Adrenal gland (tissue), 9 donors: ENCODE measurements at regions not wholly inside any gene's neighbourhood (a gene's known extent, or its start where the extent isn't known, plus 50 kb on each side); places are given as distances from the start of the nearest gene placed in this dataset.

ENCODE experiments used
- DNase-seq, 7 donors: peaks; one replicate each; pipeline ENCODE4 v3.0.0-alpha.2; 2019 to 2020
- H3K27ac ChIP-seq, 5 donors: fragments of 200-600 bp; sonication (generic) in 4 of 5; 1 replicate in 3 of 5; 2 replicates in 2 of 5; pipeline versions ENCODE4 v1.5.1 to v1.8.0; 2016 to 2020; ENCODE audit warnings: mild to moderate bottlenecking in 1 of 5
- H3K27me3 ChIP-seq: fragments of 200-600 bp; 2 replicates; pipeline ENCODE4 v1.8.0; 2021
- H3K36me3 ChIP-seq, 2 donors: fragments of 200-600 bp; replicated peaks in 1 of 2; 1 replicate in 1 of 2; 2 replicates in 1 of 2; pipeline versions ENCODE4 v1.5.1 to v1.8.0; 2018 to 2022
- H3K4me1 ChIP-seq, 2 donors: fragments of 200-600 bp; replicated peaks in 1 of 2; 1 replicate in 1 of 2; 2 replicates in 1 of 2; pipeline versions ENCODE4 v1.5.1 to v1.8.0; 2018 to 2021
- H3K4me3 ChIP-seq, 4 donors: fragments of 200-600 bp; sonication (generic) in 3 of 4; one replicate each; pipeline ENCODE4 v1.5.1; 2016 to 2018
- H3K9me3 ChIP-seq, 3 donors: fragments of 200-600 bp; sonication (generic) in 1 of 3; replicated peaks in 1 of 3; 1 replicate in 2 of 3; 2 replicates in 1 of 3; pipeline versions ENCODE4 v1.5.1 to v1.8.0; 2016 to 2021
- CTCF ChIP-seq, 6 experiments: fragments of 450-650 bp in 4 of 6; fragments of 200-600 bp in 2 of 6; sonication (generic) in 1 of 6; IDR thresholded peaks; 1 replicate in 5 of 6; 2 replicates in 1 of 6; pipeline versions ENCODE4 v1.5.1 to v1.8.0; 2016 to 2021; ENCODE audit warnings: antibody characterized with exemption in 6 of 6, mild to moderate bottlenecking in 2 of 6, moderate library complexity in 1 of 6
- POLR2A ChIP-seq, 2 donors: fragments of 450-650 bp; IDR thresholded peaks; one replicate each; pipeline ENCODE4 v1.6.1; 2017; ENCODE audit warnings: antibody characterized with exemption in 2 of 2, mild to moderate bottlenecking in 2 of 2, moderate library complexity in 1 of 2
- WGBS, 4 donors: extraction: QIAGEN DNeasy Blood & Tissue Kit in 2 of 4; methylation state at CpG; one replicate each; pipeline versions ENCODE4 v1.1.5 to v1.1.7; 2013 to 2017; 5-methylcytosine and 5-hydroxymethylcytosine counted together
- intact Hi-C, 2 donors: fragments of 100-400 bp; cut with DNase I; formaldehyde crosslinking; loops; one replicate each; pipeline versions ENCODE4 v1.14.1 to v1.15.0; 2022 to 2023
- donor health status: healthy with polysubstance abuse.
- donor health status: Bipolar disorder and iron deficiency.
- donor health status: DM: yes; HTN: yes; CAD: no.
- donor health status: DM: no; HTN: no; CAD: no.
- donor health status: DM: no; HTN: no; CAD: no.

- H3K27ac ChIP-seq, result no peak overlapping the region
- intact Hi-C loops, result no loop called here
- H3K4me3 ChIP-seq, result no peak overlapping the region
- H3K4me1 ChIP-seq, result no peaks in the 10 kb centered on the region
- no peaks in the 10 kb centered on the region for H3K9me3 ChIP-seq
- TF ChIP-seq CTCF (IDR thresholded peaks at IDR 0.05) (no peak), POLR2A (IDR thresholded peaks at IDR 0.05) (no peak)
- H3K27me3 ChIP-seq, result no peaks in the 10 kb centered on the region
- 75 to 84% (median 81%) methylated on average over 5 of the region's 5 CpGs for WGBS, 4 donors
- no peaks in the 10 kb centered on the region for H3K36me3 ChIP-seq
- no peak for DNase-seq
Measured at GRCh38 chr7:24035366-24036032, 248.5 kb upstream of the NPY start.

- intact Hi-C loops, result no loop called here
- 81 to 85% (median 82%) methylated on average over 2 of the region's 2 CpGs for WGBS, 4 donors
- Histone ChIP-seq H3K4me3 (no peak overlapping the region), H3K27ac (no peak overlapping the region), H3K27me3 (no peaks in the 10 kb centered on the region), H3K4me1 (no peaks in the 10 kb centered on the region), H3K9me3 (no peaks in the 10 kb centered on the region), H3K36me3 (no peaks in the 10 kb centered on the region)
- no peak for DNase-seq
- TF ChIP-seq CTCF (IDR thresholded peaks at IDR 0.05) (no peak), POLR2A (IDR thresholded peaks at IDR 0.05) (no peak)
Measured at GRCh38 chr7:24036033-24036412, 248.0 kb upstream of the NPY start.

- no peak overlapping the region for H3K4me3 ChIP-seq
- no peaks in the 10 kb centered on the region for H3K27me3 ChIP-seq
- H3K36me3 ChIP-seq, result no peaks in the 10 kb centered on the region
- H3K9me3 ChIP-seq, result no peaks in the 10 kb centered on the region
- intact Hi-C loops, result no loop called here
- TF ChIP-seq CTCF (IDR thresholded peaks at IDR 0.05), result no peak
- no peak for TF ChIP-seq POLR2A (IDR thresholded peaks at IDR 0.05)
- H3K4me1 ChIP-seq, result no peaks in the 10 kb centered on the region
- WGBS, 4 donors, result 43 to 59% (median 50%) methylated on average over 5 of the region's 5 CpGs
- DNase-seq, result peak in 1 of 7 donors; percentile 54
- no peak overlapping the region for H3K27ac ChIP-seq
Measured at GRCh38 chr7:24038993-24039392, 245.0 kb upstream of the NPY start.

GRCh38 chr7:24039991-24040624 is 243.9 kb upstream of the NPY start:
- H3K4me1 ChIP-seq, result no peaks in the 10 kb centered on the region
- H3K9me3 ChIP-seq, result no peaks in the 10 kb centered on the region
- no peaks in the 10 kb centered on the region for H3K27me3 ChIP-seq
- H3K36me3 ChIP-seq, result no peaks in the 10 kb centered on the region
- TF ChIP-seq CTCF (IDR thresholded peaks at IDR 0.05) (no peak), POLR2A (IDR thresholded peaks at IDR 0.05) (no peak)
- DNase-seq, result no peak
- H3K4me3 ChIP-seq, result no peak overlapping the region
- no peak overlapping the region for H3K27ac ChIP-seq
- WGBS, 4 donors, result 70 to 84% (median 73%) methylated on average over 6 of the region's 6 CpGs
- intact Hi-C loops, result no loop called here
